Endothelial cell (in vitro differentiated cells): ENCODE measurements at regions not wholly inside any gene's neighbourhood (a gene's known extent, or its start where the extent isn't known, plus 50 kb on each side); places are given as distances from the start of the nearest gene placed in this dataset.
A peak's percentile ranks its signal among the peaks of the same experiment; 100 is the strongest.

Experiments used
- DNase-seq: peaks from one replicate; pipeline ENCODE4 v3.0.0; 2021; ENCODE audit warnings: low spot score
- H3K27ac Mint-ChIP-seq: one replicate; pipeline ENCODE4 v1.8.0; 2021; ENCODE audit warnings: mixed read lengths, inconsistent platforms; ENCODE audit not compliant: unreplicated experiment
- H3K27me3 Mint-ChIP-seq: one replicate; pipeline ENCODE4 v1.8.0; 2021; ENCODE audit warnings: mild to moderate bottlenecking, moderate library complexity, mixed read lengths, inconsistent platforms; ENCODE audit not compliant: unreplicated experiment
- H3K36me3 Mint-ChIP-seq: one replicate; pipeline ENCODE4 v1.8.0; 2021; ENCODE audit warnings: mild to moderate bottlenecking, low read depth, mixed read lengths, inconsistent platforms; ENCODE audit not compliant: unreplicated experiment
- H3K4me1 Mint-ChIP-seq: one replicate; pipeline ENCODE4 v1.8.0; 2021; ENCODE audit warnings: mild to moderate bottlenecking, mixed read lengths, inconsistent platforms; ENCODE audit not compliant: unreplicated experiment
- H3K4me3 Mint-ChIP-seq: one replicate; pipeline ENCODE4 v1.8.0; 2021; ENCODE audit warnings: mild to moderate bottlenecking, mixed read lengths, inconsistent platforms; ENCODE audit not compliant: unreplicated experiment
- H3K9me3 Mint-ChIP-seq: one replicate; pipeline ENCODE4 v1.8.0; 2021; ENCODE audit warnings: mixed read lengths, inconsistent platforms; ENCODE audit not compliant: unreplicated experiment
- TF ChIP-seq, protein P1 (sequence below): fragments of 200-600 bp; sonication (generic); IDR thresholded peaks from one replicate; pipeline ENCODE4 v1.5.0; 2021; ENCODE audit warnings: antibody characterized with exemption; ENCODE audit not compliant: unreplicated experiment

DNA sequence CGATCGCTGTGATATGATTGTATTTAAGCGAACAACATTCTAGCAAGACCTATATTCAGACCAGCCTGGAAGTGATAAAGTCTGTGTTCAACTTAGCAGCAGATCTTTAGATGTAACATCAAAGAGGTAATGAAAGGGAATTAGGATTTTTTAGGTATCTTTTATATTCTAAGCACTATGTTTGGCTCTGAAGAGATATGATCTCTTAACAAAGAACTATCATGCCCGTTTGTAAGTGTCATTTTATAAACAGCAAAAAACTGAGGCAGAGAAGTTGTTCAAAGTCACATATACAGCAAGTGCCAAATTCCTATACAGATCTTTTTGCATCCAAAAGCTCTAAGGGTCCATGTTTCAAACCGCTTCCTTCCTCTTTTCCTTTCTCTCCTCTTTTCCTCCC lies 53.0 kb upstream of the TIAM1 start:
- peaks cover 2% of the 10 kb centered on the region for H3K27me3 Mint-ChIP-seq
- H3K27ac Mint-ChIP-seq: peak overlapping the region; percentile 80
- TF ChIP-seq, protein P1, sequence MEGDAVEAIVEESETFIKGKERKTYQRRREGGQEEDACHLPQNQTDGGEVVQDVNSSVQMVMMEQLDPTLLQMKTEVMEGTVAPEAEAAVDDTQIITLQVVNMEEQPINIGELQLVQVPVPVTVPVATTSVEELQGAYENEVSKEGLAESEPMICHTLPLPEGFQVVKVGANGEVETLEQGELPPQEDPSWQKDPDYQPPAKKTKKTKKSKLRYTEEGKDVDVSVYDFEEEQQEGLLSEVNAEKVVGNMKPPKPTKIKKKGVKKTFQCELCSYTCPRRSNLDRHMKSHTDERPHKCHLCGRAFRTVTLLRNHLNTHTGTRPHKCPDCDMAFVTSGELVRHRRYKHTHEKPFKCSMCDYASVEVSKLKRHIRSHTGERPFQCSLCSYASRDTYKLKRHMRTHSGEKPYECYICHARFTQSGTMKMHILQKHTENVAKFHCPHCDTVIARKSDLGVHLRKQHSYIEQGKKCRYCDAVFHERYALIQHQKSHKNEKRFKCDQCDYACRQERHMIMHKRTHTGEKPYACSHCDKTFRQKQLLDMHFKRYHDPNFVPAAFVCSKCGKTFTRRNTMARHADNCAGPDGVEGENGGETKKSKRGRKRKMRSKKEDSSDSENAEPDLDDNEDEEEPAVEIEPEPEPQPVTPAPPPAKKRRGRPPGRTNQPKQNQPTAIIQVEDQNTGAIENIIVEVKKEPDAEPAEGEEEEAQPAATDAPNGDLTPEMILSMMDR: no peak
- no peaks in the 10 kb centered on the region for H3K9me3 Mint-ChIP-seq
- H3K4me1 Mint-ChIP-seq: peaks cover 56% of the 10 kb centered on the region
- H3K4me3 Mint-ChIP-seq: no peak overlapping the region
- H3K36me3 Mint-ChIP-seq: no peaks in the 10 kb centered on the region
- DNase-seq: no peak

DNA sequence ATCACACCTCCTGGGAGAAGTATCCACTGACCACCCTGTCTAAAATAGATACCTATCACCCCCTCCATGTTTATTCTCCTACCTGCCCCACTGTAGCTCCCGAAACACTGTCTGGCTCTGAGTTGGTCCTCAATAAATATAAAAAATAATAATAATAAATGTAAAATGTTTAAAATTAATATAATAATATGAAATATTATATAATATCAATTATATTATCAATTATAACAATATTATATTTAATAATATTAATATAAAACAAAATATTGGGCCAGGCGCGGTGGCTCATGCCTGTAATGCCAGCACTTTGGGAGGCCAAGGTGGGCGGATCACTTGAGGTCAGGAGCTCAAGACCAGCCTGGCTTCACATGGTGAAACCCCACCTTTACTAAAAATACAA lies 52.3 kb upstream of the TIAM1 start:
- peaks cover 55% of the 10 kb centered on the region for H3K4me1 Mint-ChIP-seq
- TF ChIP-seq, protein P1: no peak
- H3K9me3 Mint-ChIP-seq: no peaks in the 10 kb centered on the region
- H3K4me3 Mint-ChIP-seq: no peak overlapping the region
- no peak overlapping the region for H3K27ac Mint-ChIP-seq
- H3K27me3 Mint-ChIP-seq: peaks cover 2% of the 10 kb centered on the region
- no peak for DNase-seq
- H3K36me3 Mint-ChIP-seq: no peaks in the 10 kb centered on the region

DNA sequence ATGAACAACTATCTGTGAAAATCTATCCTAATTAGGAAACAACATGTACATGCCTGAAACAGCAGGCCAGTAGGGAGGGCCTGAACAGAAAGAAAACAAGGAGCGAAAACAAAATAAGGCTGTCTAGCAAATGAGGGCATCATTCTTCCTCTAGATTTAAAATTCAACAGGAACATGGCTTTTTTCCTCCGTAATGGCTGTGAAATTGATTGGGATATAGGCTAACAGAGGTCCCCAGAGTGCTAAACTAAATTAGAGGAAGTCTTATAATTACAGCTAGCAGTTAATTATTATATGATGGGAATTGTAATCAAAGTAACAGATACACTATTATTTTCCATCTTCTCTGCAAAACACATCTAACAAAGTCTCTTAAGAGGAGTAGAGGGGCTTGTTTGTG lies 51.7 kb upstream of the TIAM1 start:
- no peaks in the 10 kb centered on the region for H3K9me3 Mint-ChIP-seq
- H3K4me3 Mint-ChIP-seq: no peak overlapping the region
- no peak for DNase-seq
- no peak overlapping the region for H3K27ac Mint-ChIP-seq
- TF ChIP-seq, protein P1: no peak
- H3K36me3 Mint-ChIP-seq: no peaks in the 10 kb centered on the region
- H3K27me3 Mint-ChIP-seq: no peaks in the 10 kb centered on the region
- peaks cover 51% of the 10 kb centered on the region for H3K4me1 Mint-ChIP-seq

DNA sequence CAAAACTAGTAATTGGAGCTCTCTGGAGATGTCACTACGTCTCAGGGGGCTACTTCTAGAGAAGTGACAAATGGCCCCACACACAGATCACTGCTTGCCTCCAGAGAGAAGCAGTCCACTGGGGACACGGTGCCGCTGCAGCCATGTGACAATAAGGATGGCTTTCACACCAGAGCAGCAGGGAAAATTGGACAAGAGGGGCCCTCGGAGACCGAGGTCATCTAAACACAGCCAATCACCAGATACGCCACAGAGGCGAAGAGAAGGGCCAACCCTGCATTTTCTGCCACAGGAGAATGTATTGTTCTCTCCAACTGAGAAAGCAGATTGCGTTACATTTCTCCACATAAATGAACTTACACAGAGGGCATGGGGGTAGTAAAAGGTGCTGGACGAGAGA lies 51.2 kb upstream of the TIAM1 start:
- H3K36me3 Mint-ChIP-seq: no peaks in the 10 kb centered on the region
- H3K27ac Mint-ChIP-seq: no peak overlapping the region
- H3K4me3 Mint-ChIP-seq: no peak overlapping the region
- no peaks in the 10 kb centered on the region for H3K27me3 Mint-ChIP-seq
- DNase-seq: no peak
- H3K4me1 Mint-ChIP-seq: peaks cover 50% of the 10 kb centered on the region
- no peaks in the 10 kb centered on the region for H3K9me3 Mint-ChIP-seq
- TF ChIP-seq, protein P1: no peak

DNA sequence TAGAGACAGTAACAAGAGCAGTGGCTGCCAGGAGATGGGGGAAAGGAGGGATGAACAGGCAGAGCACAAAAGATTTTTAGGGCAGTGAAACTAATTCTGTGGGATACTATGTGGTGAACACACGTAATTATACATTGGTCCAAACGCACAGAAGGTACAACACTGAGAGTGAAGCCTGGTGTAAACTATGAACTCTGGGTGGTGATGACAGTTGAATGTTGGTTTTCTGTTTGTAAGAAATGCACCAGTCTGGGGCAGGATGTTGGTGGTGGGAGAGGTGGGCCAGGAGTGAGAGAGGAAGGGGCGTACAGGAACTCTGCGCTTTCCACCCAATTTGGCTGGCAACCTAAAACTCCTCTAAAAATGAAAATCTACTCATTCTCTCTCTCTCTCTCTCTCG lies 50.2 kb upstream of the TIAM1 start:
- DNase-seq: no peak
- H3K9me3 Mint-ChIP-seq: no peaks in the 10 kb centered on the region
- TF ChIP-seq, protein P1: no peak
- H3K4me1 Mint-ChIP-seq: peaks cover 40% of the 10 kb centered on the region
- peak overlapping the region; percentile 16 for H3K27ac Mint-ChIP-seq
- no peak overlapping the region for H3K4me3 Mint-ChIP-seq
- H3K36me3 Mint-ChIP-seq: no peaks in the 10 kb centered on the region
- H3K27me3 Mint-ChIP-seq: no peaks in the 10 kb centered on the region
